ENCODE measurements at regions not wholly inside any gene's neighbourhood (a gene's known extent, or its start where the extent isn't known, plus 50 kb on each side); places are given as distances from the start of the nearest gene placed in this dataset.

GRCh38 chr5:141800617-141801016, 77.6 kb downstream of the PCDH1 start:
- peaks cover 0 to 13% (median 12%) of the 10 kb centered on the region in 3 donors for H3K27me3 ChIP-seq (ENCODE audit: control insufficient read depth in 3 of 3, insufficient read depth in 3 of 3, low read length in 2 of 3)
- no peak overlapping the region for H3K9ac ChIP-seq (ENCODE audit: insufficient read depth in 1 of 2, low read length in 2 of 2)
- peaks cover 0 to 2% (median 0%) of the 10 kb centered on the region in 4 donors for H3K9me3 ChIP-seq (ENCODE audit: control insufficient read depth in 4 of 4, insufficient read depth in 3 of 4, low read length in 3 of 4)
- TF ChIP-seq CTCF (IDR thresholded peaks at IDR 0.05; ENCODE audit: control extremely low read depth, extremely low read depth) = no peak
- ATAC-seq (ENCODE audit: insufficient read depth, low FRiP score) (no peak), DNase-seq (no peak)
- H3K4me1 ChIP-seq (ENCODE audit: control insufficient read depth in 5 of 5, insufficient read depth in 5 of 5, low read length in 5 of 5) = peaks cover 0 to 8% (median 0%) of the 10 kb centered on the region in 5 donors
- 81 to 88% methylated on average over 6 of the region's 6 CpGs for WGBS, 2 donors
- H3K36me3 ChIP-seq (ENCODE audit: control insufficient read depth in 4 of 4, insufficient read depth in 4 of 4, low read length in 4 of 4) = no peaks in the 10 kb centered on the region
- no peak overlapping the region for H3K27ac ChIP-seq (ENCODE audit: low read depth in 1 of 2, low read length in 1 of 2)
- no peak overlapping the region for H3K4me3 ChIP-seq

GRCh38 chr5:141799507-141800167, 78.6 kb downstream of the PCDH1 start:
- H3K27ac ChIP-seq (ENCODE audit: low read depth in 1 of 2, low read length in 1 of 2) = no peak overlapping the region
- no peaks in the 10 kb centered on the region for H3K36me3 ChIP-seq (ENCODE audit: control insufficient read depth in 4 of 4, insufficient read depth in 4 of 4, low read length in 4 of 4)
- H3K9me3 ChIP-seq (ENCODE audit: control insufficient read depth in 4 of 4, insufficient read depth in 3 of 4, low read length in 3 of 4) = no peaks in the 10 kb centered on the region
- no peak for ATAC-seq (ENCODE audit: insufficient read depth, low FRiP score)
- no peak for DNase-seq
- H3K27me3 ChIP-seq (ENCODE audit: control insufficient read depth in 3 of 3, insufficient read depth in 3 of 3, low read length in 2 of 3) = peaks cover 0 to 12% (median 5%) of the 10 kb centered on the region in 3 donors
- TF ChIP-seq CTCF (IDR thresholded peaks at IDR 0.05; ENCODE audit: control extremely low read depth, extremely low read depth) = no peak
- 78% methylated on average over 7 of the region's 7 CpGs for WGBS, 2 donors
- H3K9ac ChIP-seq (ENCODE audit: insufficient read depth in 1 of 2, low read length in 2 of 2) = no peak overlapping the region
- no peak overlapping the region for H3K4me3 ChIP-seq
- H3K4me1 ChIP-seq (ENCODE audit: control insufficient read depth in 5 of 5, insufficient read depth in 5 of 5, low read length in 5 of 5) = peaks cover 0 to 4% (median 0%) of the 10 kb centered on the region in 5 donors

GRCh38 chr5:141797425-141797824, 80.8 kb downstream of the PCDH1 start:
- Histone ChIP-seq H3K36me3 (ENCODE audit: control insufficient read depth in 4 of 4, insufficient read depth in 4 of 4, low read length in 4 of 4) (no peaks in the 10 kb centered on the region), H3K27ac (ENCODE audit: low read depth in 1 of 2, low read length in 1 of 2) (no peak overlapping the region), H3K27me3 (ENCODE audit: control insufficient read depth in 3 of 3, insufficient read depth in 3 of 3, low read length in 2 of 3) (peaks cover 0 to 4% (median 0%) of the 10 kb centered on the region in 3 donors), H3K9ac (ENCODE audit: insufficient read depth in 1 of 2, low read length in 2 of 2) (no peak overlapping the region), H3K4me1 (ENCODE audit: control insufficient read depth in 5 of 5, insufficient read depth in 5 of 5, low read length in 5 of 5) (no peaks in the 10 kb centered on the region), H3K4me3 (no peak overlapping the region), H3K9me3 (ENCODE audit: control insufficient read depth in 4 of 4, insufficient read depth in 3 of 4, low read length in 3 of 4) (no peaks in the 10 kb centered on the region)
- no peak for ATAC-seq (ENCODE audit: insufficient read depth, low FRiP score)
- no peak for DNase-seq
- 0% methylated on average over 1 of the region's 1 CpG for WGBS, 2 donors
- no peak for TF ChIP-seq CTCF (IDR thresholded peaks at IDR 0.05; ENCODE audit: control extremely low read depth, extremely low read depth)

GRCh38 chr5:141795421-141795820, 82.8 kb downstream of the PCDH1 start:
- Histone ChIP-seq H3K27me3 (ENCODE audit: control insufficient read depth in 3 of 3, insufficient read depth in 3 of 3, low read length in 2 of 3) (no peaks in the 10 kb centered on the region), H3K4me1 (ENCODE audit: control insufficient read depth in 5 of 5, insufficient read depth in 5 of 5, low read length in 5 of 5) (no peaks in the 10 kb centered on the region), H3K9me3 (ENCODE audit: control insufficient read depth in 4 of 4, insufficient read depth in 3 of 4, low read length in 3 of 4) (no peaks in the 10 kb centered on the region), H3K9ac (ENCODE audit: insufficient read depth in 1 of 2, low read length in 2 of 2) (peak overlapping the region in 1 of 2 donors; percentile 13), H3K4me3 (no peak overlapping the region), H3K27ac (ENCODE audit: low read depth in 1 of 2, low read length in 1 of 2) (no peak overlapping the region), H3K36me3 (ENCODE audit: control insufficient read depth in 4 of 4, insufficient read depth in 4 of 4, low read length in 4 of 4) (no peaks in the 10 kb centered on the region)
- 92% methylated on average over 5 of the region's 5 CpGs for WGBS, 2 donors
- ATAC-seq (ENCODE audit: insufficient read depth, low FRiP score) (no peak), DNase-seq (no peak)
- no peak for TF ChIP-seq CTCF (IDR thresholded peaks at IDR 0.05; ENCODE audit: control extremely low read depth, extremely low read depth)
